Fibroblast of mammary gland (primary cell): ENCODE measurements at regions not wholly inside any gene's neighbourhood (a gene's known extent, or its start where the extent isn't known, plus 50 kb on each side); places are given as distances from the start of the nearest gene placed in this dataset.

Experiments used
- DNase-seq: peaks from one replicate; pipeline ENCODE4 v3.0.0-alpha.2; 2010; ENCODE audit warnings: low read depth
- H3K4me3 ChIP-seq: 2 replicates; pipeline ENCODE4 v1.5.1; 2011; ENCODE audit warnings: low read depth, mild to moderate bottlenecking, low read length, moderate library complexity; ENCODE audit not compliant: control insufficient read depth
- CTCF ChIP-seq: conservative IDR thresholded peaks from 2 replicates; pipeline ENCODE4 v1.5.1; 2011; ENCODE audit warnings: low read depth, low read length, inconsistent platforms; ENCODE audit not compliant: control insufficient read depth, insufficient read depth

GRCh38 chr14:76974365-76974764 is 54.1 kb downstream of the IRF2BPL start:
- no peak overlapping the region for H3K4me3 ChIP-seq
- DNase-seq = no peak
- TF ChIP-seq CTCF = no peak

GRCh38 chr14:76971549-76971948 is 57.0 kb downstream of the IRF2BPL start:
- no peak for DNase-seq
- H3K4me3 ChIP-seq = no peak overlapping the region
- no peak for TF ChIP-seq CTCF

- no peak for DNase-seq
- no peak for TF ChIP-seq CTCF
- H3K4me3 ChIP-seq = no peak overlapping the region
These were observed 59.9 kb downstream of the IRF2BPL start for GRCh38 chr14:76968621-76969063.

- H3K4me3 ChIP-seq = no peak overlapping the region
- TF ChIP-seq CTCF = no peak
- no peak for DNase-seq
These were observed 60.7 kb downstream of the IRF2BPL start for GRCh38 chr14:76967788-76968187.

GRCh38 chr14:76965232-76965631 is 63.3 kb downstream of the IRF2BPL start:
- TF ChIP-seq CTCF = no peak
- no peak overlapping the region for H3K4me3 ChIP-seq
- DNase-seq = no peak

- no peak for DNase-seq
- no peak for TF ChIP-seq CTCF
- H3K4me3 ChIP-seq = no peak overlapping the region
These were observed 63.8 kb downstream of the IRF2BPL start for GRCh38 chr14:76964695-76965094.

GRCh38 chr14:76963372-76963771 is 65.1 kb downstream of the IRF2BPL start:
- no peak for TF ChIP-seq CTCF
- no peak for DNase-seq
- H3K4me3 ChIP-seq = no peak overlapping the region
